KBM-7 (cell line): ENCODE measurements at regions not wholly inside any gene's neighbourhood (a gene's known extent, or its start where the extent isn't known, plus 50 kb on each side); places are given as distances from the start of the nearest gene placed in this dataset.
"Not testable (repeated sequence)": the region's sequence is repeated elsewhere in the genome, so short reads cannot be mapped to it uniquely, and the experiment has no call there.

Experiments
- DNase-seq: peaks from one replicate; pipeline ENCODE4 v3.0.0-alpha.2; 2015
- in situ Hi-C: fragments of 300-500 bp; cut with MboI; formaldehyde crosslinking; loops from 2 replicates; pipeline ENCODE4 v1.14.3; 2020; ENCODE audit warnings: low sequenced_read_pairs, low pct_unique_long_range_greater_than_20kb, mixed read lengths

- in situ Hi-C loops, result no loop called here
- DNase-seq, result no peak
These were observed 351.7 kb upstream of the ANKRD30A start for GRCh38 chr10:36773652-36774051.

GRCh38 chr10:36771725-36772124 lies 353.7 kb upstream of the ANKRD30A start:
- in situ Hi-C loops, result no loop called here
- DNase-seq, result no peak

- DNase-seq, in situ Hi-C loops: not testable (repeated sequence)
These were observed 355.7 kb upstream of the ANKRD30A start for GRCh38 chr10:36769741-36770140.

- no peak for DNase-seq
- in situ Hi-C loops, result no loop called here
These were observed 358.5 kb upstream of the ANKRD30A start for GRCh38 chr10:36766940-36767339.

- in situ Hi-C loops, result no loop called here
These were observed 359.0 kb upstream of the ANKRD30A start for GRCh38 chr10:36766415-36766810.

GRCh38 chr10:36765782-36766414 lies 359.5 kb upstream of the ANKRD30A start:
- DNase-seq, result no peak
- in situ Hi-C loops, result no loop called here

More at GRCh38 chr10:36766415-36766810, 359.0 kb upstream of the ANKRD30A start:
- DNase-seq, result no peak

GRCh38 chr10:36764823-36765222 lies 360.6 kb upstream of the ANKRD30A start:
- DNase-seq, result no peak
- in situ Hi-C loops, result no loop called here

- in situ Hi-C loops, result no loop called here
- DNase-seq, result no peak
These were observed 364.3 kb upstream of the ANKRD30A start for GRCh38 chr10:36761121-36761520.

GRCh38 chr10:36759141-36759805 lies 366.1 kb upstream of the ANKRD30A start:
- in situ Hi-C loops, result no loop called here
- DNase-seq, result no peak

- in situ Hi-C loops, result no loop called here
- no peak for DNase-seq
These were observed 377.1 kb upstream of the ANKRD30A start for GRCh38 chr10:36748128-36748871.

GRCh38 chr10:36739884-36740445 lies 385.4 kb upstream of the ANKRD30A start:
- no peak for DNase-seq
- in situ Hi-C loops, result no loop called here

- in situ Hi-C loops, result no loop called here
- DNase-seq, result no peak
These were observed 386.5 kb upstream of the ANKRD30A start for GRCh38 chr10:36738738-36739431.

GRCh38 chr10:36736311-36736710 lies 389.1 kb upstream of the ANKRD30A start:
- in situ Hi-C loops, result no loop called here
- no peak for DNase-seq

- in situ Hi-C loops, DNase-seq: not testable (repeated sequence)
These were observed 390.8 kb upstream of the ANKRD30A start for GRCh38 chr10:36734590-36734989.

GRCh38 chr10:36730316-36730715 lies 395.1 kb upstream of the ANKRD30A start:
- no peak for DNase-seq
- in situ Hi-C loops, result no loop called here

- DNase-seq, result no peak
- in situ Hi-C loops, result no loop called here
These were observed 396.8 kb upstream of the ANKRD30A start for GRCh38 chr10:36728626-36729025.

- DNase-seq, result peak; percentile 56
- in situ Hi-C loops, result no loop called here
These were observed 399.5 kb upstream of the ANKRD30A start for GRCh38 chr10:36725581-36726520.

GRCh38 chr10:36722777-36723176 lies 402.6 kb upstream of the ANKRD30A start:
- in situ Hi-C loops, result no loop called here
- no peak for DNase-seq
